ENCODE measurements at regions not wholly inside any gene's neighbourhood (a gene's known extent, or its start where the extent isn't known, plus 50 kb on each side); places are given as distances from the start of the nearest gene placed in this dataset.

DNA sequence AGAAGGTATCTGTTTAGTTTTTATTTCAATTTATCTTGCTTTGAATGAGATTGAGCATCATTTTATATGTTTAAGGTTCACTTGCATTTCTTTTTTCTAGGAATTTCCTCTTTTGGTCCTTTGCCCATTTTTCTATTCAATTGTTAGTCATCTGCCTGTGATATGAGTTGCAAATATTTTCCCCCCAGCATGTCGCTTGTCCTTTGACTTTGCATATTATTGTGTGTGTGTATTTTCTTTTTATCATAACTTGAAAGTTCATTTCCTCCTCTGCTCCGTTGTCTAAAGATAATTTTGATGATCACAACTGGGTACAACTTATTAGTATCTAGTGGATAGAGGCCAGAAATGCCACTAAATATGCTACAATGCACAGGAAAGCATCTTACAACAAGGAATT is 132.7 kb upstream of the MDFIC start (continued):
- no peak for TF ChIP-seq POLR2AphosphoS5 (IDR thresholded peaks at IDR 0.05; ENCODE audit: low read depth, low read length)
- TF ChIP-seq JUND (IDR thresholded peaks at IDR 0.05), result no peak
- TF ChIP-seq FOSL1 (IDR thresholded peaks at IDR 0.05; ENCODE audit: low read depth), result no peak

GRCh38 chr7:114789871-114790311 is 132.0 kb upstream of the MDFIC start:
- DNase-seq (ENCODE audit: low read depth, low spot score) (no peak), ATAC-seq (no peak)
- no peak overlapping the region for H3K9ac ChIP-seq (ENCODE audit: low read length)
- no TSS peak for BruUV-seq (replicated peaks)
- no peaks in the 10 kb centered on the region for H3K9me3 ChIP-seq (ENCODE audit: control insufficient read depth in 1 of 2, insufficient read depth in 1 of 2, low read depth in 1 of 2, low read length in 2 of 2)
- H3K36me3 ChIP-seq (ENCODE audit: control insufficient read depth in 1 of 2, insufficient read depth in 2 of 2, low read length in 2 of 2), result no peaks in the 10 kb centered on the region
- no peaks in the 10 kb centered on the region for H3K4me1 ChIP-seq (ENCODE audit: control insufficient read depth in 1 of 2, insufficient read depth in 2 of 2, low read length in 2 of 2)
- intact Hi-C loops (cut with micrococcal nuclease), result no loop called here
- no peak overlapping the region for H3K4me2 ChIP-seq (ENCODE audit: low read length)
- CTCF ChIA-PET, result no interaction called here
- H3K79me2 ChIP-seq (ENCODE audit: insufficient read depth, low read length), result no peaks in the 10 kb centered on the region
- H3K27me3 ChIP-seq (ENCODE audit: insufficient read depth, low read length), result no peaks in the 10 kb centered on the region
- no peak overlapping the region for H3K27ac ChIP-seq (ENCODE audit: low read depth, low read length)
- RAD21 ChIA-PET (ENCODE audit: low non-redundant PET in 1 of 2, low total read pairs in 2 of 2, uncharacterized antibody in 2 of 2, unreplicated experiment in 2 of 2), result no interaction called here
- POLR2A ChIA-PET, result no interaction called here
- TF ChIP-seq POLR2A (IDR thresholded peaks at IDR 0.05; ENCODE audit: borderline replicate concordance, extremely low read depth, insufficient read depth, insufficient read length), result no peak
- TF ChIP-seq EZH2phosphoT487 (IDR thresholded peaks at IDR 0.05; ENCODE audit: borderline replicate concordance), result no peak
- no peak for TF ChIP-seq ZNF274 (IDR thresholded peaks at IDR 0.05; ENCODE audit: low read depth, low read length)
- TF ChIP-seq SRF (IDR thresholded peaks at IDR 0.05; ENCODE audit: low read depth), result no peak
- TF ChIP-seq, protein P1, sequence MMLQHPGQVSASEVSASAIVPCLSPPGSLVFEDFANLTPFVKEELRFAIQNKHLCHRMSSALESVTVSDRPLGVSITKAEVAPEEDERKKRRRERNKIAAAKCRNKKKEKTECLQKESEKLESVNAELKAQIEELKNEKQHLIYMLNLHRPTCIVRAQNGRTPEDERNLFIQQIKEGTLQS (IDR thresholded peaks at IDR 0.05), result no peak
- no peak for TF ChIP-seq ZBTB33 (IDR thresholded peaks at IDR 0.05; ENCODE audit: extremely low read depth, insufficient replicate concordance, low read length)
- no peak for TF ChIP-seq CBX3 (IDR thresholded peaks at IDR 0.05; ENCODE audit: low read depth)
- TF ChIP-seq REST (IDR thresholded peaks at IDR 0.05; ENCODE audit: low read depth), result no peak
- TF ChIP-seq CEBPB (IDR thresholded peaks at IDR 0.05; ENCODE audit: low read depth), result no peak
- TF ChIP-seq CTCF (IDR thresholded peaks at IDR 0.05 in 2 of 3, conservative IDR thresholded peaks at IDR 0.05 in 1 of 3; ENCODE audit: borderline replicate concordance in 1 of 3, insufficient read depth in 1 of 3, low read depth in 2 of 3, low read length in 2 of 3), result no peak
- TF ChIP-seq ELF1 (IDR thresholded peaks at IDR 0.05; ENCODE audit: borderline replicate concordance, low read depth), result no peak
- no peak for TF ChIP-seq EGR1 (IDR thresholded peaks at IDR 0.05; ENCODE audit: low read depth)
- no peak overlapping the region for H2AFZ ChIP-seq (ENCODE audit: low read depth, low read length, poor library complexity, severe bottlenecking)
- no peaks in the 10 kb centered on the region for H3K9me2 ChIP-seq (ENCODE audit: insufficient read depth)
- H3K4me3 ChIP-seq (replicated peaks in 1 of 2; ENCODE audit: low read depth in 1 of 2, low read length in 2 of 2), result no peak overlapping the region
- H4K20me1 ChIP-seq (ENCODE audit: insufficient read depth), result no peaks in the 10 kb centered on the region

Data from HCT116 (cell line).